ENCODE measurements at regions not wholly inside any gene's neighbourhood (a gene's known extent, or its start where the extent isn't known, plus 50 kb on each side); places are given as distances from the start of the nearest gene placed in this dataset.
"Not testable (repeated sequence)": the region's sequence is repeated elsewhere in the genome, so short reads cannot be mapped to it uniquely, and the experiment has no call there.

GRCh38 chr9:108047777-108048176 lies 558.2 kb upstream of the KLF4 start:
- not testable (repeated sequence) for DNase-seq (ENCODE audit: low read depth, low spot score)

- no peak for DNase-seq (ENCODE audit: low read depth, low spot score)
These were observed 557.7 kb upstream of the KLF4 start for GRCh38 chr9:108047264-108047663.

GRCh38 chr9:108045851-108046250 lies 556.3 kb upstream of the KLF4 start:
- no peak for DNase-seq (ENCODE audit: low read depth, low spot score)

DNA sequence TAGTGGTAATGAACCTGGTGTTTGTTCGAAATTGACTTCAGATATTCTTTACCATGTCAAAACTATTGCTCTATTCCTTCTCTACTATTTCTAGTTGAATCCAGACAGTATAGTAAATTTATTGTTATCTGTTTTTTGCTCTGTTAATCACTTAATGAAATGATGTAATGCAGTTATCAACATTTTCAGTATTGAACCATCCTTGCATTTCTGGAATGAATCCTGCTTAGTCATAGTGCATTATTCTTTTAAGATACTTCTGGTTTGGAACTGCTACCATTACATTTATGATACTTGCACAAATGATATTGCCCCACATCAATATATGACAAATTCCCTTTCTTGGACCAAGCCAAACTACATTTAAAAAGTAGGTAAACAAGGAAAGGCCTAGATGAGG lies 554.0 kb upstream of the KLF4 start:
- no peak for DNase-seq (ENCODE audit: low read depth, low spot score)

GRCh38 chr9:108041551-108041950 lies 552.0 kb upstream of the KLF4 start:
- no peak for DNase-seq (ENCODE audit: low read depth, low spot score)

DNA sequence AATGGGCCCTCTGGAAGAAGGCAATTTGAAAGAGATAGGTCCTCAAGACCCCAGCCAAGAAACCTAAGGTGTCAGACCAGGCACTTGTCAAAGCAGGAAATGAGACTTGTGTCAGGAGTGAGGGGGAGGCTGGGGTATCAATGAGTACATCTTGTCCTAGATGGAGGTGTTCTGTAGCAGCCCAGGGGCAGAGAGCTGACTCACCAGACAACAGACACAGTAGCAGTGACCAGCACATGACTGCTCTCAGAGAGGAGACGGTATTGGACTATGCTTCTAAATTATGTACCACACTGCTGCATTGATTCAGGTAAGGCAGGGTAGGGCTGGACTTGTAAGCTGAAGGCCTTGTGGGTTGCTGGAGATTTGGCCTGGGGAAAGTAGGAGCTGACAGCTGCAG lies 551.2 kb upstream of the KLF4 start:
- no peak for DNase-seq (ENCODE audit: low read depth, low spot score)

DNA sequence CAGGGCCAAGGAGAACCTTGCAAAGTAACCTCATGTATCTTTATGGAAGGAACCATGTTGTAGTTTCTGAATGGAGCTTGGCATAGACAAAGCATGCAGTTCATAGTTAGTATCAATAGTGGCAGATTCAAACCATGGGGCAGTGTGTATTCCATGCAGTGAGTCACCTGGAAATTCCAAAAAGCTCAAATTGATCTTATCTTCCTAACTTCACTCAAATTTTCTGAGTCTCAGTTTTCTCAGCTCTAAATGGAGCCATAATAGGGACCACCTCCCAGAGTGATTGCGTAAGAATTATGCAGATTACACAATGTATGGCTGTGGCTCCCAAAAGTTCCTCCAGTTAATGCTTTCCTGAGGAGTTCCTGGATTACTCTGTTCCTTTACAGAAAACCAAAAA lies 549.9 kb upstream of the KLF4 start:
- DNase-seq (ENCODE audit: low read depth, low spot score), result no peak

GRCh38 chr9:108039012-108039411 lies 549.4 kb upstream of the KLF4 start:
- no peak for DNase-seq (ENCODE audit: low read depth, low spot score)

DNA sequence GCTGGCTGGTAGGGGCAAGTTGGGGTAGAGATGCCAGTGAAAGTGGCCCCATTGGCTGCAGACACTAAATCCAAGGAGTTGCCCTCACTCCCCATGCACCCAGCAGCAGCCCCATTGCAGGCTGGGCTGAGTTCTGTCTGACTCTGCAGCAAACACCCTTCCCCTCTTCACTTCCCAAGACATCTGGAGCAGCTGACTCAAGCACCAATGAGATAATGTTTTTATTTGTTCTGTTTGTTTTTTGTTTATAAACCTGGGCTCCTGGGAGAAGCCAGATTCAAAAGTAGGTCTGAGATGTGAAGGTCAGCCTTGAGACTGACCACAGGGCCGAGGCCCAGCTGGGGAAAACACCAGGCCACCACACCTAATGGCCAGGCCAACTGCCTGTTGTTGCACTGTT lies 545.9 kb upstream of the KLF4 start:
- DNase-seq (ENCODE audit: low read depth, low spot score), result no peak

DNA sequence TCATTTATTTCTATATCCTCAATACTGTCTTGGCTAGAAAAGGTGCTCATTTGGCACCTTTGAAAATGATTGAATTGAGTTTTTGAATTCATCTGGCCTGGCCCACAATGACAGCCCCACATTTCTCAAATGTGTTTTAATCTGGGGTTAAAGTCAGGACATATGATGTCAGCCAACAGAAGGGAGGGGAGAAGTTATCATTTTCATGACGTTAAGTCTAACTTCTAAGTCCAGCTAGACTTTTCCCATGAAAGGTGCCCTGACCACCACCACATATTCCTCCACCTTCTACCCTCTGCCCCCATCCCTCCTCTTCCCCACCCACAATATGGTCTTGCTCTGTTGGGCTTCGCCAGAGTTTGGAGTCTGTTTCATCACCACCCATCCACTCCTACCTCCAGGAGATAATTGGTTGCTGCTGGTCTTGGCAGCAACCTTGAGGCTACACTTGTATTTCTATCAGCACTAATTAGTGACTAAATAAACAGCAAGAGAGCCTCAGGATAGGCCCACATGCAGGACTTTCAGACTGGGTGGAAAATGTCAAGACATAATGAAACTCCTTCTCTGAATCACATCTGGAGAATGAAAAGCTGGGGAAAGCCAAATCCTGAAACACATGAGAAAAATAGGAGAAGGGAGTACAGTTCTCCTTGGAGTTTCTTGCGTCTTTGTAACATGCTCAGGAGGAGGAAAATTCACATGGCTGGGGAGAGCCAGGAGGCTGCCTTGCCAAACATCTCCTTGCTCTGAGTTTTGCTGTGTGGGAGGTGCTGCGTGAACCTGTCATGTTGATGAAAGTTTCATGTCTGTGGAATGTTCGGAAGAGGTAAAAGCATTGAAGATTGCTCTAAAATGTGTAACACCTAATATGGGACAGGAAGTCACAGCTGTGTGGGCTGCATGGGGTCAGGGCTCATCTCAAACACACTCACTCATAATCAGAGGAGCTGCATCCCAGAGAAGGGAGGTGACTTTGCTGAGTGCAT lies 544.7 kb upstream of the KLF4 start:
- DNase-seq (ENCODE audit: low read depth, low spot score), result no peak

GRCh38 chr9:108032079-108032478 lies 542.5 kb upstream of the KLF4 start:
- not testable (repeated sequence) for DNase-seq (ENCODE audit: low read depth, low spot score)

- not testable (repeated sequence) for DNase-seq (ENCODE audit: low read depth, low spot score)
These were observed 541.7 kb upstream of the KLF4 start for GRCh38 chr9:108031221-108031620.

DNA sequence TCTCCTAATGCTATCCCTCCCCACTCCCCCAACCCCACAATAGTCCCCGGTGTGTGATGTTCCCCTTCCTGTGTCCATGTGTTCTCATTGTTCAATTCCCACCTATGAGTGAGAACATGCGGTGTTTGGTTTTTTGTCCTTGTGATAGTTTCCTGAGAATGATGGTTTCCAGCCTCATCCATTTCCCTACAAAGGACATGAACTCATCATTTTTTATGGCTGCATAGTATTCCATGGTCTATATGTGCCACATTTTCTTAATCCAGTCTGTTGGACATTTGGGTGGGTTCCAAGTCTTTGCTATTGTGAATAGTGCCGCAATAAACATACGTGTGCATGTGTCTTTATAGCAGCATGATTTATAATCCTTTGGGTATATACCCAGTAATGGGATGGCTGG lies 537.1 kb upstream of the KLF4 start:
- not testable (repeated sequence) for DNase-seq (ENCODE audit: low read depth, low spot score)

DNA sequence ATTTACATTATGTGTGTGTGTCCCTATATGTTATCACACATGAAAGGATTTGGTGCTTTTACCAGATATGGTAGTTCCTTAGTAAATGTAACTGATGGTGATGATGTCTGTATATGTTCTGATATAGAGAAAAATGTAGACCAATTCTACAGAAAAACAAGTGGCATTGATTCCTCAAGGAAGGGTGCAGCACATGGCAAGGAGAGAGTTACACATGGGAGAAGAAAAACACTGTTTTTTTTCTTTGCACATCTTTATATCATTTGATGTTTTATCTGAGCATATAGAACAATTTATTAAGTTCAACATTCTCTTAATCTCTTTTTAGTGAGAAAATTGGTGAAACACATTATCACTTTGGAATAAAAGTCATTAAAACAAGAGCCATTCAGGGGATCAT lies 535.0 kb upstream of the KLF4 start:
- DNase-seq (ENCODE audit: low read depth, low spot score), result no peak

DNA sequence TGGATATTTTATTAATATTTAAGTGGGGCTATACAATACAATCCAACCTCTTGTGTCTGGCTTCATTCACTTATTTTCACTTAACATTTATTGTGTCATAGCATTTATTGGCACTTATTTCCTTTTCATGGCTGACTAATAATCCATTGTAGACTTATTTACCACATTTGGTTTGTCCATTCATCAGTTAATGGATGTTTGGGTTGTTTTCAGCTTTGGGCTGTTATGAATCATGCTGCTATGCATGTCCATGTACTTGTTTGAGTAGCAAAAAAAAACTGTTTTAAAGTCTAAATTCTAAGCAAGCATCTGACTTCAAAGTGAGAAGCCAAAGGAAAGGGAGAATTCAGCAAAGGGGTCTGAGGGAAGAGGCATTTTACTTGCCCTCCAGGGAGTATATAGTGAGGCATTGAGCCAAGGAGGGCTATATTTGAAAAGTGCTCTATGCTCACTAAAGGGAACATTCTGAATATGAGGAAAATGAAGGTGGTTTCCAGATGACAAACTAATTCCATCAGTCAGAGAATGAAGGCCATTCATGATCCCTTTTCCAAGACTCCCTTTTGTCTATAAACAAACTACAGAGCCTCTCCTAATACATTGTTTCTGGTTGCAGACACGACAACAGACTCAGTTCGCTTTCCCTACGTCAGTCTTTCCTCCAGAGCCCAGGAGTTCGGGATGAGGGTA lies 532.8 kb upstream of the KLF4 start:
- no peak for DNase-seq (ENCODE audit: low read depth, low spot score)

- peak; percentile 44 for DNase-seq (ENCODE audit: low read depth, low spot score)
These were observed 531.6 kb upstream of the KLF4 start for GRCh38 chr9:108021096-108021710.

DNA sequence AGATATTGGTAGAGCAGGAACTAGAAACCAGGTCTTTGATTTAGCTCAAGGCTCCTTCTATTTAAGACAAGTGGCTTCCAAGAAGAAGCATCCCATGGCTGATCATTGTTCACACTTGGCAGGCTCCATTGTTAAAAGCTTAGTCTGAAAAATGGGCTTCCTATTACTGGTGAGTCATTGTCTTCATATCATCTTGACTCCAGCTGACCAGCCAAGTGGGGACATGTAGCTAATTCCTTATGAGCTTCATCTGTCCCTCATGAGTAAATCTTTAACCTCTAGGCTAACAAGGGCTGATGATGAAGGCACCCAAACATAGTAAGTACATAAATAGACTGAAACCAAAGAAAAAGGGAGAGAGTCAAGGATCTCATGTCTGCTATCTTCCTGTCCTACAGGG lies 530.3 kb upstream of the KLF4 start:
- DNase-seq (ENCODE audit: low read depth, low spot score), result no peak

DNA sequence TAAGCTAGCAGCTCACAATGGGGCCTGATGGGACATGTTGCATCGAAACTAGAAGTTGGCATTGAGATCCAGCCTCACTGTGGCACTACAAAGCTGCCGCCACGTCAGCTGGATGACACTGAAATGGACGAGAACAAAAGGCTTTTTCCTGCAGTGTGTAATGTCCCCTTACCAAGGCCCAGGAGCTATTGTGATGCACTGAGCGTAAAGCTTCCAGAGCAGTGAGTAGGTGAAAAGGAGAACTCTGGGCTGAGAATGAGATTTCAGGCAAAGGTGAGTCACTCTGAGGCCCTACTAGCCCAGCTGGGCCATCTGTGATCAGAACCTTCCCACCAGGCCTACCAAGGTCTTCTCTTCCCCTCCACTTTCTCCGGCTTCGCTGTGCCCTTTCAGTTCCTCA lies 528.1 kb upstream of the KLF4 start:
- DNase-seq (ENCODE audit: low read depth, low spot score), result peak; percentile 23

- DNase-seq (ENCODE audit: low read depth, low spot score), result no peak
These were observed 526.9 kb upstream of the KLF4 start for GRCh38 chr9:108016446-108016845.

DNA sequence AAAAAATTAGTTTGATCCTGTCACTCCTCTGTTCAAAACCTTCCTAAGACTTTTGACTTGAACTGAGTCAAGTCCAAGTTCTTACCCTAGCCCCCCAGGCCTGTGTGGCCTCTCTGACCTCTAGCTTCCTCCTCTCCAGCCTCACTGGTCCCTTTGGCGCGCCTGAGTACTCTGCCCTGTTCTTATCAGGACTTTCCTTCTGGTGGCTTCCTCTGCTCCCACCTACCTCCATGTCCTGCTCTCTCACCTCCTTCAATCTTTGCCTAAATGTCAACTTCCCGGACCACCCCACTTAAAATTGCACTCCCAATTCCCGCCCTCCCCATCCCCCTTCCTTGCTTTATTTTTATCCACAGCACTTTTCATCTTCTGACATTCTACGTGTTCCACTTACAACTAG lies 526.1 kb upstream of the KLF4 start:
- DNase-seq (ENCODE audit: low read depth, low spot score), result no peak

DNA sequence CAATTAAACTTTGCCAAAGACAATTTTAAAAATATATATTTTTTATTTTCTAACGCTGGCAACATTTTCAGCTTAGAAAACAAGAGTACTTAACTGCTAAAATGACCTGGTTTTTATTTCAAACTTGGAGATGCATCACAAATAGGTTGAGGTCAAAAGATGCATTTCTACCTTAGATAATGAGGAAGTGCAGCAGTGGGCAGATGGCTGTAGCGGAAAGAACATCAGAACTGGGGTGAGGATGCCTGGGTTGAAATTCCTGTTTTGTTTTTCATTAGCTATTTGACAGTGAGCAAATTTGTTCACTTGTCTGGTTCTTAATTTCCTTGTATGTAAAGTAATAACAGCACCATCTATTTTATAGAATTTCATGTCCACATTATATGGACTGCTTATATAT lies 524.8 kb upstream of the KLF4 start:
- DNase-seq (ENCODE audit: low read depth, low spot score), result no peak

DNA sequence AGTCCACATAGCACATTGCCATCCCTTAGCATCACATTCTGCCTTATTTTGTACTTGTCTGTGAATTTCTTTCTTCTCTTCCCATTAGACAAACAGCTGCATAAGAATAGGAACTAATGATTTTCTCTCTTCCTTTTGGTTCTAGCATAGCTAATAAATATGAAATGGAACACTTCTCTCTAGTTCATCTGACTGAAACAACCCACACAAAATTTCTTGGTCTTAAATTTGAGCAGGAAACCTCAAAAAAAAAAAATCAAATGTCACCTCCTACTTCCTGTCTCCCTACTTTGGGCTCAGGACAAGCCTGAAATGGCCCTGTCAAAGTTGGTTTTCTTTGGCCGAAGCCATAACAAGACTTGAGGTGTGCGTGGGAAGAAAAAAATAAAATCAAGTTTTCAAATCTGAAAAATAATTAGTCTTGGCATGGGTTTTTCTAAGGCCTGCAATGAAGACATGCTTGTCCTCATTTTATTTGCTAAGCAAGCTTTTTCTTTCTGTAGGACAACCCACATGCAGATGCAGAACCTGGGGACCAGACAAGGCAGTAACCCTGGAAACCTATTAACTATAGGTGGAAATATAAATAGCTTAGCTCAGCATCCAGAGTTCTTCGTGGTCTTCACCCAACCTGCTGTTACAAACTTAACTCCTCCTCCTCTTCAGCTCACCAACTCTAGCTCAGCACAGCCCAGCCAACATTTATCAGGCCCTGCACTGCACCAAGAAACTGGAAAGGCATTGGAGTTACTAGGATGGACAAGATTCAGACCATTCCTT lies 523.5 kb upstream of the KLF4 start:
- DNase-seq (ENCODE audit: low read depth, low spot score), result no peak
